ENCODE measurements at regions not wholly inside any gene's neighbourhood (a gene's known extent, or its start where the extent isn't known, plus 50 kb on each side); places are given as distances from the start of the nearest gene placed in this dataset.

DNA sequence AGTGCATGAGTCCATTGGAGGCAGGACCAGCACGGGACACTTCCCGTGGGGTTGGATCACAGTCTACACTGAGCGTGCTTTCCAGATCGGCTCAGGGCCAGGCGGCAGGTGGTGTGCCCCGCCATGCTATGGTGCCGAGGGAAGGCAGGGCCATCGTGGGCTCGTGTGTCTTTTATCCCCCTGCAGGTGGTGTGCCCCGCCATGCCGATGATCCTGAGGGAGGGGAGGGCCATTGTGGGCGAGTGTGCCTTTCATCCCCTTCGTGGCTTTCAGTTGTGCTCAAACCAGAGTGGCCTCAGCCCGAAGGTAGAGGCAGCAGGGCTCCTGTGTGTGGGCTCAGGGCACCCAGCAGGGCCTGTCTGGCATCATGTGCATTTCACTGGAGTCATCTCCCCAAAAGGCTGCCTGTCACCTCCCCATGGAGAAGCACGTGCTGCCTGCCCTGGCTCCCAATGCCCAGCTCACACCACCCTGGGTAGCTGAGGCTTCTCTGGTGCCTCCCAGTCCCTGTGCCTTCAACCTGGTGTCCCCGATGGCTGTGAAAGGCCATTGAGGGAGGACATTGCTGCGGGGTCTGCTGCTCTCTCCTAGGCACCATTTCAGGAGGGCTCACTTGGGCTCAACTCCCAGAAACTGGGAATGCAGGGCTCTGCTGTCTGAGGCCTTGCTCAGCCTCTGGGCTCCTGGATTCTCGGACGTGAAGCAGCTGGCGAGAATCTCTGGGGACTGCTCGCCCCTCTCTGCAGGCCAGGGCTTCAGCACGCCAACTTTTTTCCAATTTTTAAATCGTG lies 207.6 kb downstream of the NPIPB11 start:
- TF ChIP-seq POLR2AphosphoS5 (IDR thresholded peaks at IDR 0.05; ENCODE audit: low read depth, low read length) (no peak), POLR2A (IDR thresholded peaks at IDR 0.05; ENCODE audit: low read depth, low read length) (no peak)

Data from GM12891 (cell line).